ENCODE measurements at regions not wholly inside any gene's neighbourhood (a gene's known extent, or its start where the extent isn't known, plus 50 kb on each side); places are given as distances from the start of the nearest gene placed in this dataset.
"Not testable (repeated sequence)": the region's sequence is repeated elsewhere in the genome, so short reads cannot be mapped to it uniquely, and the experiment has no call there.

GRCh38 chr2:62396880-62397279, 109.1 kb downstream of the TMEM17 start:
- no peak overlapping the region for H3K27ac ChIP-seq (ENCODE audit: low read length)
- no peak overlapping the region for H2AFZ ChIP-seq (ENCODE audit: low read length)
- H3F3A ChIP-seq (ENCODE audit: insufficient read depth, low read length) = no peaks in the 10 kb centered on the region
- no peaks in the 10 kb centered on the region for H3K9me2 ChIP-seq (replicated peaks; ENCODE audit: insufficient read depth, low read length)
- H3K27me3 ChIP-seq (replicated peaks; ENCODE audit: insufficient read depth, low read length) = no peaks in the 10 kb centered on the region
- no peaks in the 10 kb centered on the region for H3K79me2 ChIP-seq (ENCODE audit: low read length)
- TF ChIP-seq EZH2phosphoT487 (IDR thresholded peaks at IDR 0.05; ENCODE audit: low read length) (no peak), EZH2 (optimal IDR thresholded peaks at IDR 0.05; ENCODE audit: low read depth, low read length) (no peak), CTCF (IDR thresholded peaks at IDR 0.05; ENCODE audit: low read length) (no peak)
- no peak for DNase-seq
- H3K4me3 ChIP-seq (ENCODE audit: low read length) = no peak overlapping the region
- no peak overlapping the region for H3K4me2 ChIP-seq (ENCODE audit: low read depth, low read length)
- H4K20me1 ChIP-seq (ENCODE audit: insufficient read depth, low read length) = no peaks in the 10 kb centered on the region
- H3K4me1 ChIP-seq (ENCODE audit: low read length) = no peaks in the 10 kb centered on the region
- no peak overlapping the region for H3K9ac ChIP-seq (ENCODE audit: low read length)
- no peaks in the 10 kb centered on the region for H3K36me3 ChIP-seq (replicated peaks; ENCODE audit: insufficient read depth, low read length)
- no peaks in the 10 kb centered on the region for H3K9me3 ChIP-seq (replicated peaks; ENCODE audit: insufficient read depth, low read length)

GRCh38 chr2:62393293-62393692, 112.7 kb downstream of the TMEM17 start:
- no peak overlapping the region for H3K9ac ChIP-seq (ENCODE audit: low read length)
- no peaks in the 10 kb centered on the region for H3K79me2 ChIP-seq (ENCODE audit: low read length)
- H3K27ac ChIP-seq (ENCODE audit: low read length) = no peak overlapping the region
- H2AFZ ChIP-seq (ENCODE audit: low read length) = no peak overlapping the region
- H3K9me2 ChIP-seq (replicated peaks; ENCODE audit: insufficient read depth, low read length) = no peaks in the 10 kb centered on the region
- no peak overlapping the region for H3K4me2 ChIP-seq (ENCODE audit: low read depth, low read length)
- H3K4me3 ChIP-seq (ENCODE audit: low read length) = no peak overlapping the region
- no peaks in the 10 kb centered on the region for H3K4me1 ChIP-seq (ENCODE audit: low read length)
- H3K36me3 ChIP-seq (replicated peaks; ENCODE audit: insufficient read depth, low read length) = no peaks in the 10 kb centered on the region
- H3K27me3 ChIP-seq (replicated peaks; ENCODE audit: insufficient read depth, low read length) = no peaks in the 10 kb centered on the region
- H3K9me3 ChIP-seq (replicated peaks; ENCODE audit: insufficient read depth, low read length) = no peaks in the 10 kb centered on the region
- no peaks in the 10 kb centered on the region for H3F3A ChIP-seq (ENCODE audit: insufficient read depth, low read length)
- H4K20me1 ChIP-seq (ENCODE audit: insufficient read depth, low read length) = no peaks in the 10 kb centered on the region
- TF ChIP-seq EZH2 (optimal IDR thresholded peaks at IDR 0.05; ENCODE audit: low read depth, low read length) = no peak
- TF ChIP-seq EZH2phosphoT487 (IDR thresholded peaks at IDR 0.05; ENCODE audit: low read length) = no peak
- TF ChIP-seq CTCF (IDR thresholded peaks at IDR 0.05; ENCODE audit: low read length) = no peak
- DNase-seq = no peak

GRCh38 chr2:62391696-62392095, 114.3 kb downstream of the TMEM17 start:
- no peak overlapping the region for H3K4me2 ChIP-seq (ENCODE audit: low read depth, low read length)
- no peaks in the 10 kb centered on the region for H3K9me3 ChIP-seq (replicated peaks; ENCODE audit: insufficient read depth, low read length)
- no peak overlapping the region for H3K27ac ChIP-seq (ENCODE audit: low read length)
- no peaks in the 10 kb centered on the region for H3K79me2 ChIP-seq (ENCODE audit: low read length)
- no peaks in the 10 kb centered on the region for H4K20me1 ChIP-seq (ENCODE audit: insufficient read depth, low read length)
- H3K4me3 ChIP-seq (ENCODE audit: low read length) = no peak overlapping the region
- TF ChIP-seq EZH2phosphoT487 (IDR thresholded peaks at IDR 0.05; ENCODE audit: low read length) = no peak
- TF ChIP-seq EZH2 (optimal IDR thresholded peaks at IDR 0.05; ENCODE audit: low read depth, low read length) = no peak
- no peak for TF ChIP-seq CTCF (IDR thresholded peaks at IDR 0.05; ENCODE audit: low read length)
- no peak for DNase-seq
- H3K9me2 ChIP-seq (replicated peaks; ENCODE audit: insufficient read depth, low read length) = no peaks in the 10 kb centered on the region
- no peaks in the 10 kb centered on the region for H3K36me3 ChIP-seq (replicated peaks; ENCODE audit: insufficient read depth, low read length)
- H2AFZ ChIP-seq (ENCODE audit: low read length) = no peak overlapping the region
- H3K27me3 ChIP-seq (replicated peaks; ENCODE audit: insufficient read depth, low read length) = no peaks in the 10 kb centered on the region
- H3K9ac ChIP-seq (ENCODE audit: low read length) = no peak overlapping the region
- no peaks in the 10 kb centered on the region for H3F3A ChIP-seq (ENCODE audit: insufficient read depth, low read length)
- H3K4me1 ChIP-seq (ENCODE audit: low read length) = no peaks in the 10 kb centered on the region

- H3K79me2 ChIP-seq (ENCODE audit: low read length); H3K36me3 ChIP-seq (replicated peaks; ENCODE audit: insufficient read depth, low read length); H3K9ac ChIP-seq (ENCODE audit: low read length); H3K9me2 ChIP-seq (replicated peaks; ENCODE audit: insufficient read depth, low read length); H3K4me2 ChIP-seq (ENCODE audit: low read depth, low read length); H4K20me1 ChIP-seq (ENCODE audit: insufficient read depth, low read length); H3K4me3 ChIP-seq (ENCODE audit: low read length); H3K27me3 ChIP-seq (replicated peaks; ENCODE audit: insufficient read depth, low read length); H3K9me3 ChIP-seq (replicated peaks; ENCODE audit: insufficient read depth, low read length); DNase-seq; H2AFZ ChIP-seq (ENCODE audit: low read length); H3K27ac ChIP-seq (ENCODE audit: low read length): not testable (repeated sequence)
- Histone ChIP-seq H3F3A (ENCODE audit: insufficient read depth, low read length) (peaks cover 14% of the 10 kb centered on the region), H3K4me1 (ENCODE audit: low read length) (peaks cover 17% of the 10 kb centered on the region)
Observed at GRCh38 chr2:62386378-62386777, 119.6 kb downstream of the TMEM17 start.

Data from MM.1S (cell line).